Endothelial cell of umbilical vein (primary cell): ENCODE measurements at regions not wholly inside any gene's neighbourhood (a gene's known extent, or its start where the extent isn't known, plus 50 kb on each side); places are given as distances from the start of the nearest gene placed in this dataset.

Source experiments
- EZH2 ChIP-seq: IDR thresholded peaks from 2 replicates; pipeline ENCODE4 v1.6.1; 2012; ENCODE audit warnings: borderline replicate concordance, low read depth, mild to moderate bottlenecking, moderate library complexity, low read length, inconsistent platforms; ENCODE audit not compliant: severe bottlenecking
- GATA2 ChIP-seq: IDR thresholded peaks from 2 replicates; pipeline ENCODE4 v1.7.0; 2011; ENCODE audit warnings: low read depth, mild to moderate bottlenecking, moderate library complexity, mixed read lengths, low read length; ENCODE audit not compliant: insufficient read length, insufficient read depth
- JUN ChIP-seq: IDR thresholded peaks from 2 replicates; pipeline ENCODE4 v1.6.1; 2011; ENCODE audit warnings: borderline replicate concordance, low read depth; ENCODE audit not compliant: insufficient read length, insufficient read depth
- MAX ChIP-seq: IDR thresholded peaks from 2 replicates; pipeline ENCODE4 v1.6.1; 2011; ENCODE audit not compliant: insufficient read depth, insufficient read length
- POLR2A ChIP-seq: IDR thresholded peaks from 2 replicates; pipeline ENCODE4 v1.6.1; 2012; ENCODE audit warnings: low read depth, mild to moderate bottlenecking, control low read depth, low read length
- POLR2AphosphoS5 ChIP-seq: IDR thresholded peaks from 2 replicates; pipeline ENCODE4 v1.6.1; 2012; ENCODE audit warnings: low read depth, mild to moderate bottlenecking, control low read depth, low read length, moderate library complexity; ENCODE audit not compliant: insufficient read depth
- TF ChIP-seq, protein P1 (sequence below), 2 donors: IDR thresholded peaks; 1 replicate in 1 of 2; 2 replicates in 1 of 2; pipeline ENCODE4 v1.5.1; 2011; ENCODE audit warnings: low read length in 2 of 2, mild to moderate bottlenecking in 2 of 2, moderate library complexity in 2 of 2, control low read depth in 1 of 2, inconsistent platforms in 1 of 2, low read depth in 1 of 2; ENCODE audit not compliant: insufficient read depth in 1 of 2; ENCODE audit errors: extremely low read depth in 1 of 2

DNA sequence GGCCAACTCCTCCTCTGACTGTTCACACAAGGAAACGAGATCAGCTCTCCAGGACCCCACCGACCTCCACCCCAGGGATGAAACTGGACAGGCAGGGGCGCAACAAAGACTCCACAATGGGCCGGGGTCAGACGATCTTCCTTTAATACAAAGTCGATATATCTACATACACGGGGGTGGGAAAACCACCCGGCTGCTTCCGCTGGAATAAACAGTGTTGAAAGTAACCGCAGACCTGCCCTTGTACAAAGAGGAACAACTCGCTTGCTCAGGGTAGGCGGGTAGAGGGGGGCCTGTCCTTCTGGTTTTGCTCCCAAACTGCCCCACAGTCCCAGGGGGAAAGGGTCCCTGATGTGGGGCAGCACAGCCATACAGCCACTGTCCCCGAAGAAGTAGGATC, 135.2 kb downstream of the PTPRS start:
- TF ChIP-seq POLR2AphosphoS5 (no peak), MAX (no peak), POLR2A (no peak), EZH2 (no peak), JUN (no peak), GATA2 (no peak)
- TF ChIP-seq, protein P1, sequence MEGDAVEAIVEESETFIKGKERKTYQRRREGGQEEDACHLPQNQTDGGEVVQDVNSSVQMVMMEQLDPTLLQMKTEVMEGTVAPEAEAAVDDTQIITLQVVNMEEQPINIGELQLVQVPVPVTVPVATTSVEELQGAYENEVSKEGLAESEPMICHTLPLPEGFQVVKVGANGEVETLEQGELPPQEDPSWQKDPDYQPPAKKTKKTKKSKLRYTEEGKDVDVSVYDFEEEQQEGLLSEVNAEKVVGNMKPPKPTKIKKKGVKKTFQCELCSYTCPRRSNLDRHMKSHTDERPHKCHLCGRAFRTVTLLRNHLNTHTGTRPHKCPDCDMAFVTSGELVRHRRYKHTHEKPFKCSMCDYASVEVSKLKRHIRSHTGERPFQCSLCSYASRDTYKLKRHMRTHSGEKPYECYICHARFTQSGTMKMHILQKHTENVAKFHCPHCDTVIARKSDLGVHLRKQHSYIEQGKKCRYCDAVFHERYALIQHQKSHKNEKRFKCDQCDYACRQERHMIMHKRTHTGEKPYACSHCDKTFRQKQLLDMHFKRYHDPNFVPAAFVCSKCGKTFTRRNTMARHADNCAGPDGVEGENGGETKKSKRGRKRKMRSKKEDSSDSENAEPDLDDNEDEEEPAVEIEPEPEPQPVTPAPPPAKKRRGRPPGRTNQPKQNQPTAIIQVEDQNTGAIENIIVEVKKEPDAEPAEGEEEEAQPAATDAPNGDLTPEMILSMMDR (IDR thresholded peaks at IDR 0.05; ENCODE audit: extremely low read depth in 1 of 2, insufficient read depth in 1 of 2, low read depth in 1 of 2, low read length in 2 of 2), result no peak
